ENCODE measurements at regions not wholly inside any gene's neighbourhood (a gene's known extent, or its start where the extent isn't known, plus 50 kb on each side); places are given as distances from the start of the nearest gene placed in this dataset.

DNA sequence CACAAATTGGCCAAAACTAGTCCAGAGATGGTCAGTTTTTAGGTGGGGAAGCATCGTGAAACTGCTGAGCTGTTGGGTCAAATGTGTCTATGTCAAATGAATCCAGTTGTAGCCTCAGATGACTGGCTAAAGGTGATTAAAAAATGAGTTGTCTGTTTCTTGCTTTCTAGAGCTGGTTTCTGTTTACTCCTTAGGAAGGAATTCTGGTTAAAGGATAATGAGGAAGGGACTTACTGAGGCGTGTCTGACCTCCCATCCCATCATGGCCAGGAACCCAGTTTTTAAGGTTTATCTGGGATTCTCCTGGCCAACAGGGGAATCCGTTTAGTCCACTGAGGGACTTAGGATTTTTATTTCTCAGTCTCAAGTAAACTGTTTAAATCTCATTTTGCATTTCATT lies 256.5 kb downstream of the UQCRFS1 start:
- no peak overlapping the region for H3K4me3 ChIP-seq (ENCODE audit: low read depth, low read length)
- TF ChIP-seq, protein P1, sequence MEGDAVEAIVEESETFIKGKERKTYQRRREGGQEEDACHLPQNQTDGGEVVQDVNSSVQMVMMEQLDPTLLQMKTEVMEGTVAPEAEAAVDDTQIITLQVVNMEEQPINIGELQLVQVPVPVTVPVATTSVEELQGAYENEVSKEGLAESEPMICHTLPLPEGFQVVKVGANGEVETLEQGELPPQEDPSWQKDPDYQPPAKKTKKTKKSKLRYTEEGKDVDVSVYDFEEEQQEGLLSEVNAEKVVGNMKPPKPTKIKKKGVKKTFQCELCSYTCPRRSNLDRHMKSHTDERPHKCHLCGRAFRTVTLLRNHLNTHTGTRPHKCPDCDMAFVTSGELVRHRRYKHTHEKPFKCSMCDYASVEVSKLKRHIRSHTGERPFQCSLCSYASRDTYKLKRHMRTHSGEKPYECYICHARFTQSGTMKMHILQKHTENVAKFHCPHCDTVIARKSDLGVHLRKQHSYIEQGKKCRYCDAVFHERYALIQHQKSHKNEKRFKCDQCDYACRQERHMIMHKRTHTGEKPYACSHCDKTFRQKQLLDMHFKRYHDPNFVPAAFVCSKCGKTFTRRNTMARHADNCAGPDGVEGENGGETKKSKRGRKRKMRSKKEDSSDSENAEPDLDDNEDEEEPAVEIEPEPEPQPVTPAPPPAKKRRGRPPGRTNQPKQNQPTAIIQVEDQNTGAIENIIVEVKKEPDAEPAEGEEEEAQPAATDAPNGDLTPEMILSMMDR (conservative IDR thresholded peaks at IDR 0.05; ENCODE audit: low read depth, low read length): no peak
- no peak for DNase-seq (ENCODE audit: low read depth)

DNA sequence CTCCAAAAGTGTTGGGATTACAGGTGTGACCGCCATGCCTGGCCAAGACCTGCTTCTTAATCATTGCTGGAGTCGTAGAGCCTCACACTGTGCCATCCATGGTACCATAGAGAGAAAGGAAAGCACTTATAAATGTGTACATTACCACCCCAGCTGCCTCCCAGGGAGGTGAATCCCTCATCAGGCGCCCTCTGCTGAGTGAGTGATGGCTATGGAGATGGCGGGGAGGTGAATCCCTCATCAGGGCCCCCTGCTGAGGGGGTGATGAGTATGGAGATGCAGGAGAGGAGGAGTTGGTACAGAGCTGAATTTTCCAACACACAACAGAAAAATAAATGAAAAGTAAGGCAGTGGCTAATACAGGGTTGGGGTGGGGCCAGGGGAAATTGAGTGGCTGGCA lies 263.4 kb downstream of the UQCRFS1 start:
- no peak overlapping the region for H3K4me3 ChIP-seq (ENCODE audit: low read depth, low read length)
- TF ChIP-seq, protein P1 (conservative IDR thresholded peaks at IDR 0.05; ENCODE audit: low read depth, low read length): no peak
- no peak for DNase-seq (ENCODE audit: low read depth)

DNA sequence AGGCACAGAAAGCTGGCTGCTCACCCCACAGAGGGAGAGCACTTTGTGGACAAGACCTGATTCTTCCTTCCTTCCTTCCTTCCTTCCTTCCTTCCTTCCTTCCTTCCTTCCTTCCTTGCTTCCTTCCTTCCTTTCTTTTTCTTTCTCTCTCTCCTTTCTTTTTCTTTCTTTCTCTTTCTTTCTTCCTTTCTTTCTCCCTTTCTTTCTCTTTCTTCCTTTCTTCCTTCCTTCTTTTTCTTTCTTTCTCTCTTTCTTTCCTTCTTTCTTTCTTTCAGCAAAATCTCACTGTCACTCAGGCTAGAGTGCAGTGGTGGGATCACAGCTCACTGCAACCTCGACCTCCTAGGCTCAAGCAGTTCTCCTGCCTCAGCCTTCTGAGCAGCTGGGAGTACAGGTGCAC lies 263.9 kb downstream of the UQCRFS1 start:
- TF ChIP-seq, protein P1 (conservative IDR thresholded peaks at IDR 0.05; ENCODE audit: low read depth, low read length): no peak
- no peak overlapping the region for H3K4me3 ChIP-seq (ENCODE audit: low read depth, low read length)
- DNase-seq (ENCODE audit: low read depth): no peak

- TF ChIP-seq, protein P1 (conservative IDR thresholded peaks at IDR 0.05; ENCODE audit: low read depth, low read length): no peak
- no peak overlapping the region for H3K4me3 ChIP-seq (ENCODE audit: low read depth, low read length)
- DNase-seq (ENCODE audit: low read depth): no peak
These were observed 264.4 kb downstream of the UQCRFS1 start for GRCh38 chr19:28948566-28948965.

GRCh38 chr19:28948026-28948425 lies 264.9 kb downstream of the UQCRFS1 start:
- TF ChIP-seq, protein P1 (conservative IDR thresholded peaks at IDR 0.05; ENCODE audit: low read depth, low read length): no peak
- DNase-seq (ENCODE audit: low read depth): no peak
- H3K4me3 ChIP-seq (ENCODE audit: low read depth, low read length): no peak overlapping the region

DNA sequence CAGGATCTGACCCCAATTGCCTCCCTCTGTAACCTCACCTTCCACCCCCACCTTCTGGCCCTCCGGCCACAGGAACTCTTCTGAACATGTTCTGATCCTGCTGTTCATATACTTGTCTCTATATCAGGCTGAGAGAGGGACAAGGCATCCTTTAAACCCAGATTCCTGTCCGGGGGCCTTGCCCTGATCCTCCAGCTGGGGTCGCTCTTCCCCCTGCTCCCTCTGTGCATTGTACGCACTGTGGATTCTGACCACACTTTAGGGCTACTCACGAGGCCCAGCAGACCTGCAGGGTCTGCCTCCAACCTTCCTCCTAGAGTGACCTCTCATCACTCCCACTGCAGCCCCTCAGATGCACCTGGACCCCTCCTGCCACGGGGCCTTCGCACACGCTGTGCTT lies 269.3 kb downstream of the UQCRFS1 start:
- H3K4me3 ChIP-seq (ENCODE audit: low read depth, low read length): no peak overlapping the region
- no peak for DNase-seq (ENCODE audit: low read depth)
- TF ChIP-seq, protein P1 (conservative IDR thresholded peaks at IDR 0.05; ENCODE audit: low read depth, low read length): no peak

DNA sequence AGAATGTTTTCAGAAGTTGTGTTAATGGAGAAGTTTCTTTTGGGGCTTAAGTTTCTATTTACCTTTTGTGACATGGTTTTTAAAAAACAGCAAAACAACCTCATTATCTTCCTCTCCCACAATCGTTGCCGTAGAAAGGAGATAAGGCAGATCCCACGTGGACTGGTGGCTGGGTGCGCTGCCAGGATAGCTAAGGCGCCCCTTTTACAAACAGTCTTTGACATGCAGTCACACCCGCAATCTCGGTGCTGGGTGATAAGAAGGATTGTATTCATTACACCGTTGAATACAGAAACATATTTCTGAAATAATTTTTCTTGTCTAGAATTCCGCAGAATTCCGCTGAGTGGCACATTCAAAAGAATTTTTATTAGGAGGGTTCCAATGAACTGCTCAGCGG lies 271.1 kb downstream of the UQCRFS1 start:
- H3K4me3 ChIP-seq (ENCODE audit: low read depth, low read length): no peak overlapping the region
- no peak for DNase-seq (ENCODE audit: low read depth)
- TF ChIP-seq, protein P1 (conservative IDR thresholded peaks at IDR 0.05; ENCODE audit: low read depth, low read length): no peak

Measured in choroid plexus epithelial cell (primary cell).